ENCODE measurements at regions not wholly inside any gene's neighbourhood (a gene's known extent, or its start where the extent isn't known, plus 50 kb on each side); places are given as distances from the start of the nearest gene placed in this dataset.

- no peak for TF ChIP-seq CTCF (IDR thresholded peaks at IDR 0.05; ENCODE audit: insufficient read depth, low read depth, low read length)
- H3K4me3 ChIP-seq (ENCODE audit: low read depth, low read length) = no peak overlapping the region
- no peak for DNase-seq (ENCODE audit: low read depth)
Measured at GRCh38 chr6:114712129-114712662, 369.4 kb upstream of the HS3ST5 start.

GRCh38 chr6:114707081-114707620, 364.3 kb upstream of the HS3ST5 start:
- no peak overlapping the region for H3K4me3 ChIP-seq (ENCODE audit: low read depth, low read length)
- TF ChIP-seq CTCF (IDR thresholded peaks at IDR 0.05; ENCODE audit: insufficient read depth, low read depth, low read length) = no peak
- no peak for DNase-seq (ENCODE audit: low read depth)

- no peak for TF ChIP-seq CTCF (IDR thresholded peaks at IDR 0.05; ENCODE audit: insufficient read depth, low read depth, low read length)
- no peak for DNase-seq (ENCODE audit: low read depth)
- H3K4me3 ChIP-seq (ENCODE audit: low read depth, low read length) = no peak overlapping the region
Measured at GRCh38 chr6:114690625-114691024, 347.8 kb upstream of the HS3ST5 start.

GRCh38 chr6:114659513-114659912, 316.7 kb upstream of the HS3ST5 start:
- DNase-seq (ENCODE audit: low read depth) = no peak
- no peak for TF ChIP-seq CTCF (IDR thresholded peaks at IDR 0.05; ENCODE audit: insufficient read depth, low read depth, low read length)

GRCh38 chr6:114651611-114652010, 308.8 kb upstream of the HS3ST5 start:
- TF ChIP-seq CTCF (IDR thresholded peaks at IDR 0.05; ENCODE audit: insufficient read depth, low read depth, low read length) = no peak
- H3K4me3 ChIP-seq (ENCODE audit: low read depth, low read length) = no peak overlapping the region
- DNase-seq (ENCODE audit: low read depth) = no peak

More at GRCh38 chr6:114659513-114659912, 316.7 kb upstream of the HS3ST5 start:
- no peak overlapping the region for H3K4me3 ChIP-seq (ENCODE audit: low read depth, low read length)

GRCh38 chr6:114650891-114651290, 308.1 kb upstream of the HS3ST5 start:
- no peak overlapping the region for H3K4me3 ChIP-seq (ENCODE audit: low read depth, low read length)
- no peak for TF ChIP-seq CTCF (IDR thresholded peaks at IDR 0.05; ENCODE audit: insufficient read depth, low read depth, low read length)
- DNase-seq (ENCODE audit: low read depth) = no peak

GRCh38 chr6:114649298-114649697, 306.5 kb upstream of the HS3ST5 start:
- no peak overlapping the region for H3K4me3 ChIP-seq (ENCODE audit: low read depth, low read length)
- no peak for DNase-seq (ENCODE audit: low read depth)
- TF ChIP-seq CTCF (IDR thresholded peaks at IDR 0.05; ENCODE audit: insufficient read depth, low read depth, low read length) = no peak

Measured in fibroblast of villous mesenchyme (primary cell).